SK-N-MC (cell line): ENCODE measurements at regions not wholly inside any gene's neighbourhood (a gene's known extent, or its start where the extent isn't known, plus 50 kb on each side); places are given as distances from the start of the nearest gene placed in this dataset.

Experiments
- EZH2 ChIP-seq: fragments of 200-600 bp; sonication (generic); IDR thresholded peaks from one replicate; pipeline ENCODE4 v1.6.1; 2017; ENCODE audit warnings: antibody characterized with exemption
- FOXP2 ChIP-seq: optimal IDR thresholded peaks from 2 replicates; pipeline ENCODE3; 2011; ENCODE audit warnings: mild to moderate bottlenecking, moderate library complexity; ENCODE audit not compliant: insufficient read depth; ENCODE audit errors: extremely low read length, control extremely low read depth
- POLR2AphosphoS5 ChIP-seq: IDR thresholded peaks from 2 replicates; pipeline ENCODE4 v1.6.1; 2012; ENCODE audit warnings: mild to moderate bottlenecking, low read depth, low read length, borderline replicate concordance

GRCh38 chr2:145137901-145138300 is 618.0 kb upstream of the ZEB2 start:
- no peak for TF ChIP-seq POLR2AphosphoS5
- TF ChIP-seq EZH2 = no peak
- no peak for TF ChIP-seq FOXP2
